ENCODE measurements at regions not wholly inside any gene's neighbourhood (a gene's known extent, or its start where the extent isn't known, plus 50 kb on each side); places are given as distances from the start of the nearest gene placed in this dataset.
"Not testable (repeated sequence)": the region's sequence is repeated elsewhere in the genome, so short reads cannot be mapped to it uniquely, and the experiment has no call there.

DNA sequence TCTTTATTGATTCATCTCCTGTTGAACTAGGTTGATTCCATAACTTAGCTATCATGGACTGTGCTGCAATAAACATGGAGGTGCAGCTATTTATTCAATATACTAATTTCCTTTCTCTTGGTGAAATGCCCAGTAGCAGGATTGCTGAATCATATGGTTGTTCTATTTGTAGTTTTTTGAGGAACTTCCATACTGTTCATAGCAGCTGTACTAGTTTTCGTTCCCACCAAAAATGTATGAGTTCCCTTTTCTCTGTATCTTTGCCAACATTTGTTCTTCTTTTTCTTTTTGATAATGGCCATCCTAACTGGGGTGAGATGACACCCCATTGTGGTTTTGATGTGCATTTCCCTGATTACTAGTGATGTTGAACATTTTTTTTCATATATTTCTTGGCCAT, 87.2 kb upstream of the NAV2 start:
- DNase-seq: no peak

DNA sequence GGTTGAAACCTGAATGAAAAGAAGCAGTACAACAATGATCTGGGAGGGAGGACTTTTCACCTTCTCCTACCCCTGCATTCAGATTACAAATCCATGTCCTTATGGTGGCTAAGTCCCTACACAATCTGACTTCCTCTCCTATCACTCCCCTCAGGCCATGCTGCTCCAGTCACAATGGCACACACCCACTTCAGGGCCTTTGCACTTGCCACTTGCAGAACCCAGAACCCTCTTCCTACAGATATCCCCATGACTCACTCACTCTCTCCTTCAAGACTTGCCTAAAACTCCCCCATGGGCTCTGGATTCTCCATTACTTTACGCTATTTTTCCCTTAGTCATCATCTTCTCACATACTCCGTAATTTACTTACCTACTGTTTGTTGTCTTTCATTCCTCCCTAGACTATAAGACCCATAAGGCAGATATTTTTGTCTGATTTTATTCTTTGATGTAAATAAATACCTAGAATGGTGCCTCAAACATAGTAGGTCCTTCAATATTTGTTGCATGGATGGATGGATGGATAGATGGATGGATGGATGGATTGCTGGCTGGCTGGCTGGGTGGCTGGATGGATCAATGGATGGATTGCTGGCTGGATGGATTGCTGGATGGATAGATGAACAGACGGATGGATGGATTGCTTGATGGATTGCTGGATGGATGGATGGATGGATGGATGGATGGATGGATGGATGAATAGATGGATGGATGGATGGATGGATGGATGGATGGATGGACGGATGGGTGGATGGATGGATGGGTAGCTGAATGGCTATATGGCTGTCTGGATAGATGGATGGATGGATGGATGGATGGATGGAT, 94.7 kb upstream of the NAV2 start:
- no peak for DNase-seq

DNA sequence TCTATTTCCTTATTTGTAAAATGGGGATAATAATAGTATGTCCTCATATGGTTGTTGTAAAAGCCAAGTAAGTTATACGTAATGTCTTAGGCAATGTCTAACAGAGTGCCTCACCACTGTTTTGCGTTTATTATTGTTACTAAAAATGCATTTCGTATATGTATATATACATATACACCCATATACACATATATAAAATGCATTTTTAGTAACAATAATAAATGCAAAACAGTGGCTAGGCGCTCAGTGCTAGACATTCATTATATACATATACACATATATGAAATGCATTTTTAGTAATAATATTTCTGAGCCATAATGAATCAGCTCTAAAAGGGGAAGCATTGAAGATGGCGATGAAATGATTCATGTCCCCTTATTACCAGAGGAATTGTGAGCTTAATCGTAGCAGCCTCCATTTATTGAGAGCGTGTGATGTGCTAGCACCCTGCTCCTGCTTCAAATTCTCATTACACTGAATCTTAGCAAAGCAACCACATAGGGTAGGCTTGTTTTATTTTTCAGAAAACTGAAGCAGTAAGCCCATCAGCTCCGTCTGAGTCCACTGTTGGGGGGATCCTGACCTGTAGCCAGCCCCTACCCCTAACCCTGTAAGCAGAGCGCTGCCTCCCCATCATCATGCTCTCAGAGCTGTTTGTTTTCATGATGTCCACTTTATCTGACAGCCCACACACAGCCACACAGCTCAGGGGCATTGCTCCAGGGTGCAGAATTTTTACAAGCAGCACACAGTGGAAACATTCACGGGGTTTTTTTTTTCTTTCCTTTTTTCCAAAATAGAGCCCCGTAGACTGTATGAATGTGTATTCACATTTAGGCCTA, 97.1 kb upstream of the NAV2 start:
- no peak for DNase-seq

DNA sequence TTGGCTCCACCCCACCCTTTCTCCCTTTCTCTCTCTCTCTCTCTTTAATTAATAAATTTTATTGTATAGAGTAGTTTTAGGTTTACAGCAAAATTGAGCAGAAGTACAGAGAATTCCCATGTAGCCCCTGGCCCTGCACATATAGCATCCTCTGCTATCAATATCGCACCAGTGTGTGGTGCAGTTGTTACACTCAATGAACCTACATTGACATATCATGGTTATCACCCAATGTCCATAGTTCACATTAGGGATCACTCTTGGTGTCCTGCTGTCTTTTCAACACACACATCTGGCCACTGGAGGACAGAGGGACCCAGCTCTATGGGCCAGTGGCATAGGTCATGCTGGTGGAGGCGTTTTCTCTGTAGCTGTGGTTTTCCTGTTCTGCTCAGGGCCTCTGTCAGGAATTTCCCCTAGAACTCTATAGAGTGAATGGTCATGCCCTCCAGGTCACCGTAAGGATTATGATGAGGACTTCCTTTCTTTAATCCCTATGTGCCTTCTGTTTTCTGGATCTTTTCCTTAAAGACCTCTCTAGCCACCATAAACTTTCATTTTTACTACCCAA, 98.2 kb upstream of the NAV2 start:
- DNase-seq: no peak

DNA sequence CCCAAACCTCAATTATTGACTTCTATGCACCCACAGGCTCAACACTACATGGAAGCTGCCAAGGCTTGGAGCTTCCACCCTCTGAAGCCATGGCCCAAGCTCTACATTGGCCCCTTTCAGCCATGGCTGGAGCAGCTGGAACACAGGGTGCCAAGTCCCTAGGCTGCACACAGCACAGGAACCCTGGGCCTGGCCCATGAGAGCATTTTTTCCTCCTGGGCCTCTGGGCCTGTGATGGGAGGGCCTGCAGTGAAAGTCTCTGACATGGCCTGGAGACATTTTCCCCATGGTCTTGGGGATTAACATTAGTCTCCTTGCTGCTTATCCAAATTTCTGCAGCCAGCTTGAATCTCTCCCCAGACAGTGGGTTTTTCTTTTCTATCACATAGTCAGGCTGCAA, 100.6 kb upstream of the NAV2 start:
- DNase-seq: not testable (repeated sequence)

DNA sequence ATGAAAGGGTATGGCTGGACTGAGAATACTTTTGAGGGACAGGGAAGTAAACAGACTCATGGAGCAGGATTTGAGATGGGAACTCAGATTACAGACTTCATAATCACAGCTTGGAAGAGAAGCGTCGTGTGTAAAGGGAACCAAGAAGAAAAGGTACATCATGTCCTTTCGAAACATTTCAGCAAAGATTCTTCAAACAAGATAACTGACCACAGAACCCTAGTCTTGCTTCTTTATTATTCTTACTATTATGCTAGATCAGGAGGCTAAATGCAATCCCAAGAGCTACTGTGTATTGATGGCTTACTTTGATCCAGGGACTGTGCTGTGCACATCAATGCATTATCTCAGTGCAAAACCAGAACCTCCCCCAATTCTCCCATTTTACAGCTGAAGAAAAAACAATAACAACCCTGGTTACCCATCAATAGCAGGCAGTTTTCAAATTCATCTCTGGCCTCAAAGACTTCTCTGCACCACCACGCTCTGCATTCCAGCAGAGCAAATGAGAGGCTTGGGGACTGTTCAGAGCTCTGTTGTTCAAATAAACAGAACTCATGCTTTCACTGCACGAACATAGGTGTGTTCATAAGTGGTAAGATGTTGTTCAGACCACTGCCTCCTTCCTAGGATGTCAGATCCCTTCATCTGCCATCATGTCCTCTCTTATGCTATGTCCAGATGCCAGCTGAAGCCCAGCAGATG, 104.8 kb upstream of the NAV2 start:
- no peak for DNase-seq

DNA sequence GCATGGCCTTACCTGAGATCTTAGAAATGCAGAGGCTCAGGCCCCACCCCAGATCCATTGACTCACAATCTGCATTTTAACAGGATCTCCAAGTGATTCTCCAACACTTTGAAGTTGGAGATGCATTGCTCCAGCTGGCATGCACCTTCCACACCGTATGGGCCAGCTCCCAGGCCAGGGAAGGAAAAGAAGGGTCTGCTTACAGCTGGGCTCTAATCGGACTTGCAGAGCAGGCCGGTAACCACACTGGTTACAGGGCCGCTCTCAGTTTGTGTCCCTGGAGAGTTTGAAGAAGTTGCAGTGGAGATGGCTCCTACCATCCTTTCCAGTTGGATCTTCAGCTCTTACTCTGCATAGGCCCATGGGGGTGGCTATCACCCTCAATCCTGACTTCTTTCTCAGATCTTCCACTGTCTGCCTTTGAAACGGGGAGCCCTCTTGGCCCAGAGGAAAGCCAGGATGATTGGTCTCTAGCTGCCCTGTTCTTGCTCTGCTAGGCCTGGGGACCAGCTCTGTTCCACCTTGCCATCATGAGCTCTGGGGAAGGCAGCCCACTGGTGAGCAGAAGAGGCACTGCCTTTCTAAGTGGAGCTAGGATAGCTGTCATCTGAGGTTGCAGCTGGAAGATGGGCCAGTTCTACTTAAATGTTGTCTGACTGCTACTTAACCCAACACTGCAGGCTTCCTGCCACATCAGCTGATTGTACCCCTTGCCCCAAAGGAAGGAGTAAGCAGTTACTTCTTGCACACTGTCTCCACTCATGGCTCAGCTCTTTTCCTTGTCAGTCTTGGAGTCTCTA, 105.6 kb upstream of the NAV2 start:
- no peak for DNase-seq

DNA sequence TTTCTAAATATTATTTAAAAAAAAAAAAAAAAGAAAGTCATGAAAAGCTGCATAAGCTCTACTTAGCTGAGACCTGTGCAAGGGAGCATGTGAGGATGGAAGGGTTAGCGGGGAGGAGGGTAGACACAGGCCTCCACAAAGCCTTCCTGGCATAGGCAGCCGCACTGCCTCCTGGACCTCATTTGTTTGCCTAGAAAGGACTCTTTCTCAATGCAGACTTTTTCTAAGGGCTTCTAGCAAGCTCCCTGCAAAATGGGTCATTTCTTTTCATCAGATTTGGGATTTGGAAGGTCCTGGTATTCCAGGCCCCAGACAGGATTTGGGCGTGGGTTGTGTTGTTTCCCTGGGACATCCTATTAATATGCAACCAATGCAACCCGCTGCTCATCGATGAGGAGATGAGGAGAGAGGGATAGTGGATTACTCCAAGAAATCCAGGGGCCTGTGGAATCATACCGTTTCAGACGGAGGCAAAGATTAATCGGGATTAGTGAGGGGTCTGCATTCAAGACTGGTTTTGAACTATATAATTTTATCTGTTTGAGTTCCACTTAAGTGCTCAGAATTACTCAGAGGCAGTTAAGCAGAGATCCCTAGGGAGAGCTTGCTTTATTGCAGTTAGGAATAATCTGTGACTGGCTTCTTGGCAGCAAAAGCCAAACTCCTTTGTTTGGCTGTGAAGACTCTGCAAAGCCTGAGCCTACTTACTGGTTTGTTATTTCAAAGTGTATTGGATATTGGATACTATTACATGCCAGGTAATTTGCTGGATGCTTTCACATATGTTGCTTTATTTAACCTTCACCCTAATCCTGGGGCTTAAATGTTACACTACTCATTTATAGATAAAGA, 106.9 kb upstream of the NAV2 start:
- no peak for DNase-seq

DNA sequence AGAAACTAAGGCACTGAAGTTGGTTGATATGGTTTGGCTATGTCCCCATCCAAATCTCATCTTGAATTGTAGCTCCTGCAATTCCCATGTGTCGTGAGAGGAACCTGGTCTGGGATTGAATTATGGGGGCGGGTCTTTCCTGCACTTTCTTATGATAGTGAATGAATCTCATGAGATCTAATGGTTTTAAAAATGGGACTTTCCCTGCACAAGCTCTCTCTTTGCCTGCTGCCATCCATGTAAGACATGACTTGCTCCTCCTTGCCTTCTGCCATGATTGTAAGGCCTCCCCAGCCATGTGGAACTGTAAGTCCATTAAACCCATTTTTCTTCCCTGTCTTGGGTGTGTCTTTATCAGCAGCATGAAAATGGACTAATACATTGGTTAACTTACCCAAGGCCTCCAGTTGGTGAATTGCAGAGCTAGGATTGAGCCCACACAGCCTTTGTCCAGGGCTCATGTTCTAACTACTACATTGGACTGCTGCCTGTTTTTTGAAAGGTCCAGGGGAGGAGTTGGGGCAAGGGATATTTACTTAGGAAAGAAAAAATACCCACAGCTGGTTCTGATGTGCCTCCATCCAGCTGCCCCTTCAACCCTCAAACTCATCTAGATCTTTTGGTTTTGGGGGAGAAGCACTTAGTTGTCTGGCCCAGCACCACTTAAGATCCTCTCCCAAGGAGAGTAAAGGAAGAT, 107.8 kb upstream of the NAV2 start:
- DNase-seq: no peak

DNA sequence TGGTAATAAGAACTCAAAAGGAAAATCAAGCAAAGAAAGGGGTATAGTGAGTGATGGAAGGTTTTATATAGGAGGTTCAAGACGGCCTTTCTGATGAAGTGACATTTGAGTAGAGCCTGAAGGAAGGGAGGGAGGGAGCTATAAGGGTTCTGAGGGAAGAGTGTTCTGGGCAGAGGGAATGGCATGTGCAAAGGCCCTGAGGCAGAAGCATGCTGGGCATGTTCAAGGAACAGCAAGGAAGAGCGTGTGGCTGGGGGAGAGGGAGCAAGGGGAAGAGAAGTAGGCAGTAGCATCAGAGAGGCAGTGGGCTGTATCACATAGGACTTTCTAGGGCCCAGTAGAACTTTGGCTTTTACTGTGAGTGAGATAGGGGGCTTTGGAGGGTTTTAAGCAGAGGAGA, 108.9 kb upstream of the NAV2 start:
- no peak for DNase-seq

DNA sequence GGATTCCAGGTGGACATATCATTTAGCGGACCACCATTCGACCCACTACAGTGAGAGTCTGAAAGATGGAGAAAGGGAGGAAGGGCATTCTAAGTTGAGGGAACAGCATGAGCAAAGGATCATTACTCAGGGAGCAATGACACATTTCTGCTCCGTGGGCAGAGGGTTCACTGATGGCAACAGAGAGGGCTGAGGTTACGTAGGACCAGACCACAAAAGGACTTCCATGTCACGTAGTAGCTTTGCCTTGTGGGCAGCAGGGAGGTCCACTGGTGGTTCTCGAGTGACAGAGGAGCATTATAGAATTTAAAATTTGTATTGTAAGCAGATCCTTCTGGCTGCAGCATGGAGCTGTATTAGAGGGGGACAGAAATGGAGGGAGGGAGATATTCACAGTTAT, 109.7 kb upstream of the NAV2 start:
- no peak for DNase-seq

DNA sequence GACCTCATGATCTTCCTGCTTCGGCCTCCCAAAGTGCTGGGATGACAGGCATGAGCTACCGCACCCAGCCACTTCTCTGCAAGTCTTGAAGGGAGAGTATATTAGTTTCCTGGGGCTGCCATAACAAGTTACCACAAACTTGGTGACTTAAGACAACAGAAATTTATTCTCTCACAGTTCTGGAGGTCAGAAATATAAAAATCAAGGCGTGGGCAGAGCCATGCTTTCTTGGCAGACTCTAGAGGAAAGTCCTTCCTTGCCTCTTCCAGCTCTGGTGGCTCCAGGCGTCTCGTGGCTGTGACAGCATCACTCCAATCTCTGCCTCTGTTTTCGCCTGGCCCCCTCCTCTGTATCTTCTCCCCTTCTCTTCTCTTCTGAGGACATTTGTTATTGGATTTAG, 110.2 kb upstream of the NAV2 start:
- no peak for DNase-seq

DNA sequence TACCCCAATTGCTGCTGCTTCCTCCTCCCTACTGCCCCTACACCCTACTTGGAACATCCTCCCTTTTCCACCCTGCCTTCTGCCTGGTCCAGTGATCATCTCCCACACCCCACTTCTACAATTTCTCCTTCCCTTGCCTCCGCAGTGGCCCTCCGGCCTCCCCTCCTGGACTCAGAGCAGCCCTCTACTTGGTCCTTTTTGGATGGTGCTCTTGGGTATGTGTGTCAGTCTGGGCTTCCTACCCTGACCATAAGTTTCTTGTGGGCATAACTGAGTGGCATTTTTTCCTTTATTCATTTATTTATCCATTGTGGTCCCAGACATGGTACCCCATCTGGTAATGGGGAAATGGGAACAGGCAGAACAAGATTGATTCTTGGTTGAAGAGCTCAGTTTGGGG, 111.4 kb upstream of the NAV2 start:
- DNase-seq: no peak

DNA sequence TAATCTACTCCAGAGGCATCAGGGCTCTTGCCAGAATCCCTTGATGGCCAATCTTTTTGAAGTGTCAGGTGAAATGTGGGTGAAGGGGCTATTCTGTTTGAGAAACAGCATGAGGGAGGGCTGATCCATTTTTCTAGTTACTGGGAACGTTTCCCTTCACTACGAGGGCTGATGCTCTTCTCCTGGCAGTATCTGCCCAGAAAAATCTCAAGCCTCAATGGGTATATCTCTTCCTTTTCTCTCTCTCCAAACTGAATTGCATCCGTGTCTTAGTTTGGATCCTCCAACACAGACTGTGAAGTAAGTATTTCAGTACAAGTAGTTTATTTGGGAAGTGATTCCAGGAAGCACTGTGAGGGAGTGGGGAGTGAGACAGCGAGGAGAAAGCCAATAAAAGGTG, 113.0 kb upstream of the NAV2 start:
- DNase-seq: no peak

DNA sequence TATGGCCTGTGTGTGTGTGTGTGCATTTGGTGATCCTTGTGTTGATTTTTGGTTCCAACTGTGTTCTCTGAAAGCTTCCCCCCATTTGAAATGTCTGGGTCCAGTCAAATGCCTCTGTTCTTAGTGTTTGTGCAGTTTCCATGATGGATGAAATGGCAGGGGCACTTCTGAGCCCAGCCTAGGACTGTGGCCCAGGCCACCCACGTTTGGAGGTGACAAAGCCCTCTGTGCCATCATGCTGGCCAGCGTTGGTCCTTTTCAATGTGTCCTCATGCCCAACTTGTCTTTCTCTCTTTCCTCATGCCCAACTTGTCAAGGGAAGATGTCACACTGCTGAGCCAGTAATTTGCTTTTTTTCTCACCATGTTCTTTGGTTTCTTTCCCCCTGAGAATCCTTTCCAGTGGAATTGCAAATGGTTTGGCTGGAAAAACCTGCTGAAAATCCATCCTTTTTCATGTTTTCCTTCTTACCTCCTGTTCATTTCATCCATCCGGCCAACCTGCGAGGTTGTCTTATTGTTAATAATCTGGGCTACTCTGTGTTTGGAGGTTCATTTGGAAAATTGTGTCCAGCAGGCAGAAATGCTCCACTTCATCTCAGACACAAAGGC, 113.7 kb upstream of the NAV2 start:
- DNase-seq: no peak

DNA sequence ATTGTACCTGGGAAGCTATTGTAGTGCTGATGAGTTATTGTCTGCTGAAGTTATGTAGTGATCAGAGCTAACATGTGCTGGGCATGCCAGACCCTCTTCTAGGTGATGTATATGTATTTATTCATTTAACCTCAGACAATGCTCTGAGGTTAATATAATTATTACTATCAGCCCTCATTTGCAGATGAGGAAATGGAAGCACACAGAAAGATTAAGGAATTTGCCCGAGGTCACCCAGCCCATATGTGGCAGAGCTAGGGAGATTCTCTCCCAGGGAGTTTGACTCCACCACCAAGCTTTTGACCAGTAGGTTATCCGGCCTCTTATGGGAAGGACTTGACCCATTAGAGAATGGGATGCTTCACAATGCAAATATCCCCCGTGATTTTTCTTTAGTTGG, 114.2 kb upstream of the NAV2 start:
- DNase-seq: no peak

DNA sequence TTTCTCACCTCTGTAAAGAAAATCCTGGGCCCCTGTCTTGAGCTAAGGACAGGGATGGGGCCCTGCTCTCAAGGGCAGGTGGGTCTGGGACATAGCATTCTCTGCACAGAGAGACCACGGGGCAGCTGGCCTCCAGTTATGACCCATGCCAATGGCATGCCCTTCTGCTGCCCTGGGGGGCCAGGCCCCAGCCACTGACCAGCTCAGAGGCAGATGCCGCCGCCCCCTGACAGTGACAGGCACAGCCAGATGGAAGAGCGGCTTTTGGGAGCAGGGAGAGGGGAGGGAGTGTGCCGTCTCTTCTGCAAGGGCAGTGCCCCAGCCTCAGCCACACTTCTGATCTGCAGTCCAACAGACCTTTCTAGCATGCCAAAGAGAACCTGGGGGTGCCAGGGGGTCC, 114.8 kb upstream of the NAV2 start:
- DNase-seq: no peak

DNA sequence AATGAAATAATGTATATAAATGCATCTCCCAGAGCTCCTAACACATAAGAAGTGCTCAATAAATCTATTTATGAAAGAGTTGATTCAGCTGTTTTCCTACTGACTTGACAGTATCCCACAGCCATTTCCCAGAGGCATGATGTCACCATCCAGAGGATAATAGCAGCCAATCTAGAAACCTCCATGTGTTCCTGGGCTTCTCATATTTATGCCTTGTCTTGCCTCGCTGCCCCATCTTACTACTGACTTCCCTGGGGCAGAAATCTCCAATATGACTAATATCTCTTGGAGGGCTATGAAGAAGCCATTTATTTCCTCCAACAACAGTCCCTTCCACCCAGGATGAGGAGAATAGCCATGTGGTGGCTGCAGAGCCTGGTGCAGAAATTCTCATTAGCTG, 115.4 kb upstream of the NAV2 start:
- DNase-seq: no peak

DNA sequence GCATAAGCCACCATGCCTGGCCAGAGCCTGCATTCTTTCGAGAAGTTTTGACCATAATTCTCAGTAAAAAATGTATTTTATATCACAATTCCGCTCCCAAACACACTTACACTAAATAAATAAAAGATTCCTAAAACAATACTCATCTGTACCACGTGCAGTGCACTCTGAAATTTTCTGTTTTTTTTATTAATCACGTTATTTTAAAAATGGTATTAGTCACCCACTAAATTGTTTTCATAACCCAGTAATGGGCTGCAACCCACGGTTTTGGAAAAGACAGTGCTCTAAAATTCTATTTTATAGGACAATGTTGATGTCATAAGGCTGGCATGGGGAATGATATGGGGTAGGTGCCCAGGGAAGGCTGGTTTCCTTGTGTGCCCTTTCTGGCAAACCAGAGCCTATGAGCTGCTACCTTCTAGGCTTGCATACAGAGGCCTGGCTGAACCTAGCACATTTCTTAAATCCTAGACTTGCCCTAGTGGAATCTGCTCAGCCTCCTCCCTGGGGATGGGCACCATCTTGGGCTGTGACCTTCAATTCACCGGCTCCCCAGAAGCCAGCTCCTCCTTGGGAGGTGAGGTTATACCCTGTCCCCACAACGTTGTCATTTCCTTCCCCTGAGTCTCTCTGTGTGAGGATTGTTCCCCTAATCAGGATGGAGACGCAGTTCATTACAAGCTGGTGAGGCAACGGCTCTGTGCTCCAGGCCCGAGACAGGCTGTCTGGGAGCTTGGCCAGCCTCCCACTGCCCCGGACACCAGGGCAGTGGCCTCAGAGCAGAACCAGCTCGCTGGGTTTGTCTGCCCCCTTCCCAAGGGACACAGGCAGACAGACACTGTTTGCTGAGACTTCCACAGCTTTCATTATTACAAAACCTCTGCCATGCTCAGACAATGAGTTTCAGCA, 116.5 kb upstream of the NAV2 start:
- DNase-seq: no peak

Data from hindlimb muscle (tissue), 1 donor.